T-cell (primary cell): ENCODE measurements at regions not wholly inside any gene's neighbourhood (a gene's known extent, or its start where the extent isn't known, plus 50 kb on each side); places are given as distances from the start of the nearest gene placed in this dataset.

Experiments
- ATAC-seq, 4 experiments: fragments of 200-7000 bp in 3 of 4; fragments of 150-1000 bp in 1 of 4; cut with Tn5 transposase; replicated peaks in 1 of 4; 1 replicate in 3 of 4; 2 replicates in 1 of 4; pipeline ENCODE4 v1.10.0; 2021; ENCODE audit warnings: moderate library complexity in 3 of 4, mild to moderate bottlenecking in 2 of 4, moderate number of reproducible peaks in 1 of 4
- CTCF ChIA-PET, 2 donors: fragments of 300-600 bp; sonication (Branson Sonifier 250); formaldehyde crosslinking; loops; one replicate each; lab custom pipeline; 2022; ENCODE audit warnings: antibody characterized with exemption in 2 of 2; lab: Charles Lee
- POLR2A ChIA-PET, 2 donors: fragments of 300-600 bp; sonication (Branson Sonifier 250); formaldehyde crosslinking; loops; one replicate each; lab custom pipeline; 2022; ENCODE audit warnings: antibody characterized with exemption in 2 of 2; lab: Charles Lee
- DNase-seq, 35 experiments: peaks; one replicate each; pipeline versions ENCODE4 v3.0.0 to v3.0.0-alpha.2; 2013 to 2023
- H3K27ac ChIP-seq: one replicate; pipeline ENCODE4 v1.5.1; 2013; ENCODE audit warnings: low read length
- H3K27me3 ChIP-seq, 2 experiments: replicated peaks in 1 of 2; 1 replicate in 1 of 2; 2 replicates in 1 of 2; pipeline versions ENCODE4 v1.6.1 to v1.7.0; 2013; ENCODE audit warnings: low read length in 1 of 2, mixed read lengths in 1 of 2; ENCODE audit not compliant: control insufficient read depth in 2 of 2, insufficient read depth in 2 of 2; ENCODE audit errors: extremely low read depth in 1 of 2
- H3K36me3 ChIP-seq, 2 donors: 1 replicate in 1 of 2; 2 replicates in 1 of 2; pipeline versions ENCODE4 v1.6.1 to v1.7.0; 2013; ENCODE audit warnings: low read length in 1 of 2; ENCODE audit not compliant: control insufficient read depth in 2 of 2, insufficient read depth in 1 of 2; ENCODE audit errors: extremely low read depth in 1 of 2
- H3K4me1 ChIP-seq, 2 experiments: 1 replicate in 1 of 2; 2 replicates in 1 of 2; pipeline versions ENCODE4 v1.6.1 to v1.7.0; 2013; ENCODE audit warnings: low read length in 2 of 2, mixed read lengths in 1 of 2; ENCODE audit not compliant: insufficient read depth in 2 of 2, control insufficient read depth in 1 of 2; ENCODE audit errors: extremely low read depth in 1 of 2
- H3K4me3 ChIP-seq, 2 donors: 1 replicate in 1 of 2; 2 replicates in 1 of 2; pipeline versions ENCODE4 v1.5.1 to v1.7.0; 2013; ENCODE audit warnings: mild to moderate bottlenecking in 2 of 2, low read length in 1 of 2, moderate library complexity in 1 of 2; ENCODE audit not compliant: control insufficient read depth in 1 of 2; ENCODE audit errors: extremely low read depth in 1 of 2
- H3K9me3 ChIP-seq: 2 replicates; pipeline ENCODE4 v1.7.0; 2013
- H3K27ac Mint-ChIP-seq, 2 donors: one replicate each; pipeline ENCODE4 v1.8.0; 2020 to 2021; ENCODE audit warnings: mild to moderate bottlenecking in 2 of 2, mixed read lengths in 2 of 2
- H3K27me3 Mint-ChIP-seq, 2 donors: one replicate each; pipeline ENCODE4 v1.8.0; 2021 to 2022; ENCODE audit warnings: mixed read lengths in 2 of 2
- H3K36me3 Mint-ChIP-seq: one replicate; pipeline ENCODE4 v1.8.0; 2021; ENCODE audit warnings: mixed read lengths
- H3K4me1 Mint-ChIP-seq, 3 donors: one replicate each; pipeline ENCODE4 v1.8.0; 2020 to 2022; ENCODE audit warnings: mixed read lengths in 3 of 3, mild to moderate bottlenecking in 1 of 3
- H3K4me3 Mint-ChIP-seq, 3 donors: one replicate each; pipeline ENCODE4 v1.8.0; 2020 to 2022; ENCODE audit warnings: mild to moderate bottlenecking in 3 of 3, mixed read lengths in 3 of 3, moderate library complexity in 3 of 3
- H3K9me3 Mint-ChIP-seq, 3 donors: one replicate each; pipeline ENCODE4 v1.8.0; 2020 to 2022; ENCODE audit warnings: mixed read lengths in 3 of 3
- WGBS: methylation state at CpG from one replicate; pipeline ENCODE4 v1.1.5; 2013; ENCODE audit warnings: missing lambda C conversion rate; ENCODE audit not compliant: insufficient coverage; 5-methylcytosine and 5-hydroxymethylcytosine counted together

DNA sequence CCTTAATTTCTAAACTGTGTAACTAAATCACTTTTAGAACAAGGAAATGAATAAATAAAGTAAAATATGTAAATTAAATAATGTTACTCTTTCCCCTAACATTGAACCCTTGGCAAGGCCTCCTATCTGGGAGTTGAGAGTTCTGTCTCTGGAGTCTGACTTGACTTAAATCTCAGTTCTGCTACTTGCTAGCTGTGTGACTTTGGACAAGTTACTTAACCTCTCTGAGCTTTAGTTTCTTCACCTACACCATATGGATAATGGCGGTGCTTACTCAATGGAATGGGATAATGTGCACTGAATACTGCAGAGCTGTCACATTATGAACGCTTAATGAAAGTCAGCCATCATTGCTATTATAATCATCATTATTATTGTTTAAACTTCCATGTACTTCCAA, 92.1 kb upstream of the SOD3 start:
- ATAC-seq: no peak
- ChIA-PET POLR2A (no interaction called here), CTCF (no interaction called here)
- Histone ChIP-seq H3K27me3 (no peaks in the 10 kb centered on the region), H3K27ac (no peak overlapping the region), H3K4me1 (no peaks in the 10 kb centered on the region), H3K36me3 (no peaks in the 10 kb centered on the region), H3K9me3 (no peaks in the 10 kb centered on the region), H3K4me3 (no peak overlapping the region)
- H3K27ac Mint-ChIP-seq: no peak overlapping the region
- H3K36me3 Mint-ChIP-seq: no peaks in the 10 kb centered on the region
- H3K27me3 Mint-ChIP-seq: peaks cover 2 to 11% of the 10 kb centered on the region in 2 donors
- H3K4me3 Mint-ChIP-seq: no peak overlapping the region
- no peaks in the 10 kb centered on the region for H3K4me1 Mint-ChIP-seq
- peaks cover 4 to 5% (median 5%) of the 10 kb centered on the region in 3 donors for H3K9me3 Mint-ChIP-seq
- no CpG with 5 or more reads among the region's 2 CpGs for WGBS
- no peak for DNase-seq

DNA sequence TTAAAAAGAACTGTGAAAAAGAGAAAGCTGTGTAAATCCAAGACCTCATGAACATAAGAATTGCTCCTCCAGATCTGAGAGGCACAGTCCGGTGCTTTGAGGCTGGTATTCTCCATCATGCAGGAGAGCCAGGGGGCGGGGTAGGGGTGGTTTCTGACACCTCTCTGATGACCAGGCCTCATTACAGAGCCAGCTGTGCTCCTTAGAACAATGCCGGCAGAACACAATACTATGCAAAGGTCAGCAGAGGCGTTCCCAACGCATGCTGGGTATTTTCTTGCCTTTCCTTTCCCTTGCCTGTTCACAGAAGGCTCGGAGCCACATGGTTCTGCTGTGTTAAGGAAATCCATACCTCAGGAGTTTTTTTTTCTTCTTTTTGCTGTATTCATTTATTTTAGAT, 91.2 kb upstream of the SOD3 start:
- H3K27me3 Mint-ChIP-seq: peaks cover 2 to 11% of the 10 kb centered on the region in 2 donors
- Histone ChIP-seq H3K4me3 (no peak overlapping the region), H3K9me3 (no peaks in the 10 kb centered on the region), H3K27ac (no peak overlapping the region), H3K36me3 (no peaks in the 10 kb centered on the region), H3K4me1 (no peaks in the 10 kb centered on the region), H3K27me3 (no peaks in the 10 kb centered on the region)
- no peak for ATAC-seq
- CTCF ChIA-PET: no interaction called here
- POLR2A ChIA-PET: no interaction called here
- no peak overlapping the region for H3K4me3 Mint-ChIP-seq
- H3K9me3 Mint-ChIP-seq: peaks cover 5 to 7% (median 5%) of the 10 kb centered on the region in 3 donors
- DNase-seq: no peak
- H3K27ac Mint-ChIP-seq: no peak overlapping the region
- H3K36me3 Mint-ChIP-seq: no peaks in the 10 kb centered on the region
- no peaks in the 10 kb centered on the region for H3K4me1 Mint-ChIP-seq
- 63% methylated on average over 4 of the region's 6 CpGs for WGBS

GRCh38 chr4:24705016-24705753, 90.2 kb upstream of the SOD3 start:
- H3K4me3 ChIP-seq: no peak overlapping the region
- Mint-ChIP-seq H3K36me3 (no peaks in the 10 kb centered on the region), H3K4me1 (no peaks in the 10 kb centered on the region), H3K27ac (no peak overlapping the region), H3K27me3 (peaks cover 2 to 6% of the 10 kb centered on the region in 2 donors), H3K4me3 (no peak overlapping the region), H3K9me3 (peaks cover 5 to 12% (median 7%) of the 10 kb centered on the region in 3 donors)
- H3K27me3 ChIP-seq: no peaks in the 10 kb centered on the region
- POLR2A ChIA-PET: no interaction called here
- no peak for DNase-seq
- no peak for ATAC-seq
- H3K9me3 ChIP-seq: no peaks in the 10 kb centered on the region
- H3K36me3 ChIP-seq: no peaks in the 10 kb centered on the region
- CTCF ChIA-PET: no interaction called here
- H3K4me1 ChIP-seq: no peaks in the 10 kb centered on the region
- no peak overlapping the region for H3K27ac ChIP-seq
- 93% methylated on average over 10 of the region's 10 CpGs for WGBS

GRCh38 chr4:24713604-24714003, 81.8 kb upstream of the SOD3 start:
- Mint-ChIP-seq H3K27ac (no peak overlapping the region), H3K9me3 (peaks cover 14 to 32% (median 20%) of the 10 kb centered on the region in 3 donors), H3K4me3 (no peak overlapping the region), H3K27me3 (peaks cover 2 to 4% of the 10 kb centered on the region in 2 donors), H3K4me1 (no peaks in the 10 kb centered on the region), H3K36me3 (no peaks in the 10 kb centered on the region)
- no peaks in the 10 kb centered on the region for H3K36me3 ChIP-seq
- CTCF ChIA-PET: no interaction called here
- peaks cover 0 to 7% of the 10 kb centered on the region in 2 experiments for H3K27me3 ChIP-seq
- no peak for ATAC-seq
- no peaks in the 10 kb centered on the region for H3K4me1 ChIP-seq
- no peak overlapping the region for H3K4me3 ChIP-seq
- POLR2A ChIA-PET: no interaction called here
- DNase-seq: no peak
- no peaks in the 10 kb centered on the region for H3K9me3 ChIP-seq
- WGBS: no CpG with 5 or more reads among the region's 2 CpGs
- no peak overlapping the region for H3K27ac ChIP-seq

- Histone ChIP-seq H3K27ac (no peak overlapping the region), H3K36me3 (no peaks in the 10 kb centered on the region), H3K27me3 (peaks cover 0 to 7% of the 10 kb centered on the region in 2 experiments), H3K4me1 (no peaks in the 10 kb centered on the region), H3K4me3 (no peak overlapping the region), H3K9me3 (no peaks in the 10 kb centered on the region)
- ATAC-seq (no peak), DNase-seq (no peak)
- ChIA-PET POLR2A (no interaction called here), CTCF (no interaction called here)
- H3K27ac Mint-ChIP-seq: no peak overlapping the region
- peaks cover under 1 to 12% (median 8%) of the 10 kb centered on the region in 3 donors for H3K9me3 Mint-ChIP-seq
- H3K36me3 Mint-ChIP-seq: no peaks in the 10 kb centered on the region
- no peak overlapping the region for H3K4me3 Mint-ChIP-seq
- no peaks in the 10 kb centered on the region for H3K4me1 Mint-ChIP-seq
- H3K27me3 Mint-ChIP-seq: peaks cover 4% of the 10 kb centered on the region in 2 donors
- no CpG with 5 or more reads among the region's 5 CpGs for WGBS
Observed at GRCh38 chr4:24719615-24720014, 75.8 kb upstream of the SOD3 start.

DNA sequence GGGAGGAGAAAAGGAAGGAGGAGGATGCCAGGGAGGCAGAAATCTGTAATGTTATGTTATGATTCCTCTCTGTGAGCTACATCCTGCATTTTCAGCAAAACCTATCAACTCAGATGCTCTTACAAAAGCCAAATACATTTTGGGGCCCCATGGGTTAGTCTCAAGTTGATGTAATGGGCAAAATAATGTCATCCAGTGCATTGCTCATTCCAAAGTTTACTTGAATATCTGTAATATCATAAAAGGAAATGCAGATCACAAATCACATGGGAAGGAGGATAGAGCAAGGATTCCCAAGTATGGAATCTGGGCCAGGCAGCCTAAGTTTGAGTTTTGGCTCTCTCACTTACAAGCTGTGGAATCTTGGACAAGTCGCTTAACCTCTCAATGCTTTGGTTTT, 74.9 kb upstream of the SOD3 start:
- H3K4me3 ChIP-seq: no peak overlapping the region
- Mint-ChIP-seq H3K27ac (no peak overlapping the region), H3K9me3 (peaks cover 0 to 4% (median 3%) of the 10 kb centered on the region in 3 donors), H3K4me1 (no peaks in the 10 kb centered on the region), H3K36me3 (no peaks in the 10 kb centered on the region), H3K27me3 (peaks cover 4% of the 10 kb centered on the region in 2 donors), H3K4me3 (no peak overlapping the region)
- H3K27ac ChIP-seq: no peak overlapping the region
- ChIA-PET POLR2A (no interaction called here), CTCF (no interaction called here)
- H3K36me3 ChIP-seq: no peaks in the 10 kb centered on the region
- H3K9me3 ChIP-seq: no peaks in the 10 kb centered on the region
- peaks cover 0 to 7% of the 10 kb centered on the region in 2 experiments for H3K27me3 ChIP-seq
- no peak for ATAC-seq
- DNase-seq: no peak
- no peaks in the 10 kb centered on the region for H3K4me1 ChIP-seq
- WGBS: no CpG with 5 or more reads among the region's 1 CpG
